ENCODE measurements at regions not wholly inside any gene's neighbourhood (a gene's known extent, or its start where the extent isn't known, plus 50 kb on each side); places are given as distances from the start of the nearest gene placed in this dataset.

DNA sequence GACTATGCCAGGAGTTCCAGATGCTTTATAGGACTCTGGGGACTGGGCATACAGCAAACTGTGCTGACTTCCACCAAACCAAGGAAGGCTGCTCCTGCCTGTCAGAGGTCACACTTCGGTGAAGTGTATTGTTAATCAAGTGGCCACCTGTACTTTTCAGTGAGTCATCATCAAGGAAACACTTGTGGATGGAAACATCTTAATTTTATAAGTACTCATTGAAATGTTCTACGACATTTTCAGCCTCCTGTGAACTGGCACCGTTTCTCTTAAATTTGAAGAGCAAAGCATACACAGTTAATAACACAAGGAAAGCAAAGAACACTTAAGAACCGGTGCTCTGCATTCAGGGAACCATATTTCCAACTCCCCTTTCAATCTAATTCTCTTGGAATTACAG, 801.7 kb upstream of the DPPA4 start:
- DNase-seq: no peak

DNA sequence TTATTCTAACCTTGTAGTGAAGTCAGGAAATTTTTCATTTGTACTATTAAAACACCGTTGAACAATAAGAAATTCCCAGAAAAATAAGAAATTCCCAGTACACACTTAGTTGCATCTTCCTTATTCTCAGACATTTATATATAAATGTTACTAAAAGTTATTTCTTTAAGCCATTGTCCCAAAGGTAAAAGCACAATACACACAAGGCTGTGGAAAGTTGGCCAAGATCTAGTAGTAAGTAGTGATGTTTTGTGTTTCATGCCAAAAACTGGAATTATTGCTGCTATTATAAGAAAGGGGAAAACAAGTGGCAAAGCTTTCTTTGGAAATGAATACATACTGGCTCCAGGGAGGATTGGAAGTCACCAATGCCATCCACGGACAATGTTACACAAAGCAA, 802.5 kb upstream of the DPPA4 start:
- no peak for DNase-seq

DNA sequence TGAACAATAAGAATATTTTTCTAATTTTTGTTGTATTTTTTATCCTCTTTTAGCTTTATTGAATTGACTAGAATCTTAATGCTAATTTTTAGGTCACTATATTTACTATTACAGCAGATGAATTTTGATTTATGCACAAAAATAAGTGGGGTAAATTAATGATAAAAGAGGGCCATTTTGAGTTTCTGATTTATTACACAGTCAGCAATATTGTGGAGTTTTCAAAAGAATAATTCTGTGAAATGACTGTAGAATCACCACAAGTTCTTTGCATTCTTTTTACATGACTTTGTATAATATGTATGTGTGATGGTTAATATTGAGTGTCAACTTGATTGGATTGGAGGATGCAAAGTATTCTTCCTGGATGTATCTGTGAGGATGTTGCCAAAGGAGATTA, 812.4 kb upstream of the DPPA4 start:
- DNase-seq: no peak

DNA sequence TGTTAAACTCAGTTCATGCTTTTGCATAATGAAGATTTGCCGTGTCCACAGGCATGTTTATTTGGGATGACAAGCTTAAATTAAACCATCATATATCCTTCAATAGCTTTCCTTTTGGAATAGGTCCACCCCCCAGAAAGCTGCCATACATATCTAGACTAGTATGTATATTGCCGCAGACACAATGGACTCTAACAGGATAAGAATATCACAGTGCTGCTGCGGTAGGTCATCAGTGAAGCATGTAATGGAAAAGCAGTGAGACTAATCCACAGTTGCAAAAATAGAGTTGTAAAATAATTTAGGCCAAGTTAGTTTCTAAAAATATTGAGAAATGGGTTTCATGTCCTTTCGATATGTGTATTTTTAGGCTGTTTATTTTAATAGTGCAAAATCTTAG, 819.9 kb upstream of the DPPA4 start:
- no peak for DNase-seq

DNA sequence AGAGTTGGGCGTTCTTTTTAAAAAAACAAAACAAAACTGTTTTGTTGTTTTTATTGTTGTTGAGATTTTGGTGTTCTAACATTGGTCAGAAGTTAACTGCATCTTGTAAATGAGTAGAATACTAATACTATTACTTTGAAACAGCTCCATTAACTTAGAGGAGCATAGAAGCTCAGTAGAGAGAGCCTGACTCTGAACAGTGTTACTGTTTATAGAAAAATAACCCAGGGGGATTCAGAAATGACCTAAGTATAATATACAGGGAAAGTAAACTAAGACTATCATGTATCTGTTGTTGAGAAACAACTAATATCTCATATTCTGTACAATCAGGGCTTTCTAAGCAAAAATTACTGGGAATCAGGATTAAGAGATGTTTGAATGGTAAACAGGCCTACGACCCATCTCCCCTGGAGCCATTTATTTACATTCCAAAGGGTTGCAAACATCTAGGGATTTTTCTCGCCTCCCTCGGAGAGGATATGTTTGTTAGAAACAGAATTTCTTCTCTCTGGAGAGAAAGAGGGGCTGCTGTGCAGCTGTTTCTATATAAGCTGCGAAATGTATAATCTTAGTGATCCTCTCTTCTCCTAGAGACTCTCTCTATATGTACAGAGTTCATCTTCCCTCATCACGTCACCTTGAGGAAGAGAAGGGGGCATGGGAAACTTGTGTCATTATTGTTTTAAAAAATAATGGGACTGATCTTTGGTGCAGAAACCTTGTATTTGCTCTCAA, 827.5 kb upstream of the DPPA4 start:
- DNase-seq: no peak

DNA sequence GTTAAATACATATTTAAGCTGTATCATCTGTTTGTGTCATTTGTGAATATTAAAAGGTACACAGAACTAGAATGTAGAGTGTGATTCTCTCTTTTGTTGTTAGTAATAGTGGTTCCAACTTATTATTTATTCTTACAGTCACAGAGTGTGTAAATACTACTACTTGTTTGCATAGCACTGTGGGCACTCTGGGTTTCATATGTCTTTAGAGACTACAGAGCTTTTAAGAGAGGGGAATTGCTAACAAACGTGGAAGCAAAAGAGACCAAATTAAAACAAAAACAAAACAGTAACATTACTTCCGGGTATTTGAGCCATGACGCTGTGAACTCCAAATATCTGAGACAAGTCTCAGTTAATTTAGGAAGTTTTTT, 828.0 kb upstream of the DPPA4 start:
- DNase-seq: no peak

DNA sequence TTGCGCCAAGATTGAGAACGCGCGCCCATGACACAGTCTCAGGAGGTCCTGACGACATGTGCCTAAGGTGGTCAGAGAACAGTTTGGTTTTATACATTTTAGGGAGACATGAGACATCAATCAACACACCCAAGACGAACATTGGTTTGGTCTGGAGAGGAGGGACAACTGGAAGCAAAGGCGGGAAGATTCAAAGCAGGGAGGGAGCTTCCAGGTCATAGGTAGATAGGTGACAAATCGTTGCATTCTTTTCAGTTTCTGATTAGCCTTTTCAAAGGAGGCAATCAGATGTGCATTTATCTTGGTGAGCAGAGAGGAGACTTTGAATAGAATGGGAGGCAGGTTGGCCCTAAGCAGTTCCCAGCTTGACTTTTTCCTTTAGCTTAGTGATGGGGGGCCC, 828.4 kb upstream of the DPPA4 start:
- no peak for DNase-seq

DNA sequence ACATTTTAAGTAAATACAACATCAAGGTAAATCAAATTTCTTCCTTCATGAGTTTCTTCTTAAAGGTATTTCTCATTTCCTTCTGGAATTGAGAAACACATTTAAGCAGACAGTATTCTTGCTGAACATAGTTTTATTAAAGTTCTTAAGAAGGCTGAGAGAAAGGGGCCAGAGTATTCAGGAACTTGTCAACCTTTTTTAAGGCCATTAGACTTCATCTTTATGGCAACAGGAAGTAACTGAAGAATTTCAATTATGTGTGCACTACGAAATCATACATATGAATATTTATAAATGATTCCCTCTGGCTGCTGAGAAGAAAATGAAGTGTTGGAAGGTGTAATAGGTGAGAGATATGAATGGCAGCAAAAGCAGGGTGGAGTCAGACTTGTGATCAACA, 829.4 kb upstream of the DPPA4 start:
- no peak for DNase-seq

DNA sequence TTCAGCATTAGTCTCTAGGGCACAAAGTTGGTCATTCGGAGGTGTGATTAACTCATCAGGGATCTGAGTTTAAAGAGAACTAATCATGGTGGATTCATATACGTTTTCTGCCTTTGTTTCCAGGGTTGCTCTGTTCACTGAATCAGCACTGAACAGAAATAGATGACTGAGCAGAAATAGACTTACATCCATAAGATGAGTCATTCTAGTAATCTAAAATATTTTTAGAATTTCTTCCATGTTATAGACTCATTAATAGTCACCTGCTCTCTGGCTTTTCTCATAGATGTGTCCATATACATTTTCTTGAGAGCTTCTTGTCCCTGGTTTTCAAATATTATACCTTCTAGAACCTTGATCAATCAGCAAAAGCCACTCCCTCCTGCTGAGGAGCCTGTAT, 837.6 kb upstream of the DPPA4 start:
- no peak for DNase-seq

DNA sequence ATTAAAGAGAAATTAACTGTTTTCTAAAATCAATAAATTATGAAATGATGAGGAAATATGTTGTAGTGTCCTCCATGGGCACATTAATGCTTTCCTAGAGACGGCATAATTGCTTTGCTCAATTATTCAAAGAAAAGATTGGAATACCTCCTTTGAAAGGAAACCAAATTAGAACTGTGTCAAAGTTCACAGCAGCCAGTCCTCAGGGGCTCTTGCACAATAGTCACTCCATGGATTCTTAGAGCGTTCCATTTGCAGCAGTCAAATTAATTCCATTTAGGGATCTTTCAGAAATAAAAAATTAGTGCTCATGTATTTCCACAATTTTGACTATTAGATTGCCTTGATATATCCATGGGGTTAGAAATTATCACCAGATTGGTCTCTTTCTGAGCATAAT, 841.6 kb upstream of the DPPA4 start:
- no peak for DNase-seq

DNA sequence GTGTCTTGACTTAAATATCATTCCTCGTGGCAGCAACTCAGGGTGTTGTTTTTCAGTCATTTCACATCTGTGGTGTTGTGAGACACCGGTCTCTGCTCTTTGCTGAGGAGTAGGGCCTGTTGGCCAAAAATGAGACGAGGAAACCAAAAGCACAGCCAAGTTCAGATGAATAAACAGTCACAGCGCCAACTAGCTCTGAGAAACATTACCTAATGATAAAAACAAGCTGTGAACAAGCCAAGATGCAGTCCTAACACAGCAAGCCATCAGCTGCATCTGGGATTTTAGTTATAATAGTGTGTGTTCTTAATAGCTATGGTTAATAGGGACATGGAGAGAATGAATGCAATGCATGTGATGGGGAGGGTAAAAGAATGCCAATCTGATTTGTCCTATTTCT, 843.4 kb upstream of the DPPA4 start:
- DNase-seq: no peak

DNA sequence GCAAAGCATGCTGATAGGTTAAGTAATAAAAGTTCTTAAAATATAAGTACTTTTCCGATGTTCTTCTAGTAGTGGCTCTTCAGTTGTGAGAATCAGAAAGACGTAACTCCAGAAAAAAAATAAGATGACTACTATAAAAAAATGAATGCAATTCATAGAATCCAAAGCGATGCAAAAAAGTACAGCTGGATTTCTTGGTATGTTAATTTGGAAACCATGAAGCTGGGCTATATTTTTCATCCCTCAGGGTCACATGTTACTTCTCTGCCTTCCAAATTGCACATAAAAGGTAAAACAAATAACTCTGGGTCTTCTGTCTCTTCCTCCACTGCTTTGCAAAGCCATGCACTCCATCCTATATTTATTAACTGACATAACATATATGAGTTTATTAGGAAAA, 843.9 kb upstream of the DPPA4 start:
- no peak for DNase-seq

DNA sequence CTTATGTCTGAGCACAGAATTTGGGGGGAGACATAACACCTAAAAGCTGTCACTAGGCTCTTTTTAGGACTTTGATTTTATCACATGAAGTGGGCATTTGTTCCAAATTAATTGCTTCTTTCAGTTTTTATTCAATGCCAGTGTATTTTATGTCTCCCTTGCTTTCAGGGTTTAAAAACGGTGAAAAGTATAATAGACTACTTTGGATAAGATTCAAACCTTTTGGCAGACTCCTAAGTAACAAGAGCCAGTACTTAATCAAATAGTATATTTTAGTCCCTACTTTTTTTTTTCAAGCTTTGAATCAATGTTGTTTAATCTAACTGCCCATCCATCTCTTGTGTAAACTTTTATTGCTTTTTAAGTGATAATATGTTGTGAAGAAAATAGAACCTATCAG, 847.2 kb upstream of the DPPA4 start:
- no peak for DNase-seq

DNA sequence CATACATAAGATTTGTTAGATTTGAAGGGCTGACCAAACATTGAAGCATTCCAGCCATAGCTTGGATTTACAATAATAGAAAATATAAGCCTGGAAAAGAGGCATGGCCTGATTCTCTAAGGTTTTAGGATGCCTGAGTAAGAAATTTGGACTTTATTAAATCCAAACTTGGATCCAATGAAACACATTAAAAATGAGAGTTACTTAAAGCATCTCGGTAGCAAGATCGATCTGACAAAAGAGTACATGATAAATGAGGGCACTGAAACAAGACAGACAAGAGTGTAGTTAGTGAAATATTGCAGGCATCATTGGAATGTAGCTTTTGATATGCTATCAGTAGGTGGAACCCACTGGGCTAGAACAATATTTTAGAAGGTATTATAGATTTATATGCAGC, 855.7 kb upstream of the DPPA4 start:
- DNase-seq: no peak

DNA sequence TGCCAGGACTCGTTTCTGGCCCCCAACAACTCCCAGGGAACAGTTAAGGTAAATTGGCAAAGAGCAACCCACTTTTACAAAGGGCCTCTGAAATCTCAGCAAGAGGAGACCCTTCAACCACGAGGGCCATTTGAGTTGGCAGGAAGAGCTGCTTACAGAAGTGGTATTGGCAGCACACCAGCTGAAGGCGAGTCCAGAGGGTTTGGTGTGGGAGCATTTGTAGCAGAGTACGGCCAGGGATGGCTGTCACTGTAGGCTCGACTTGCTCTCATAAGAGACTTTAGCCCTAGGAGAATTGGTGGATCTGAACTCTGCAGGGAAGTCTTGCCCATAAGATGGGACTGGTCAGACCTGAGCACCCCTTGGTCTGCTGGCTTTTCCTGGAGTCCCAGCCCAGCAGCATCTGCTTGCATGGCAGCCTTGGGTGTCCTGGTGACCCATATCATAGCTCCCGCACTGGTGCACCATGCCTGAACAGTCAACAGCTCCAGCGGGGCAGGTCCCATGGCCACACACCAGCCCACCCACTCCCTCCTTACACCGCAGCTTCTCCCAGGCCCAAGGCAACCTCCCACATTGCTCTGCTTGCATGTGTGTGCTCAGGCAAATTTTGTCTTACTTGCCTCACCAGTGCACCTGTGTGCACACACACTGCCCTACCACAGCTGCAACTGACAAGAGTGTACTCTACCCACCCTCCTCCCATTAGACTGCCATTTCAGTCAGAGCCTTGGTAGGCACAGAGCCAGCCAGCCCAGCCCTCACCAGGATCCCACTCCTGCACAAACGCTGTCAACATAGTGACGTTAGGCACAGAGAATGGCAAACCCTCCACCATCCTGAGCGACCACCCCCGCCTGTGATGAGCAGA, 861.6 kb upstream of the DPPA4 start:
- DNase-seq: no peak

DNA sequence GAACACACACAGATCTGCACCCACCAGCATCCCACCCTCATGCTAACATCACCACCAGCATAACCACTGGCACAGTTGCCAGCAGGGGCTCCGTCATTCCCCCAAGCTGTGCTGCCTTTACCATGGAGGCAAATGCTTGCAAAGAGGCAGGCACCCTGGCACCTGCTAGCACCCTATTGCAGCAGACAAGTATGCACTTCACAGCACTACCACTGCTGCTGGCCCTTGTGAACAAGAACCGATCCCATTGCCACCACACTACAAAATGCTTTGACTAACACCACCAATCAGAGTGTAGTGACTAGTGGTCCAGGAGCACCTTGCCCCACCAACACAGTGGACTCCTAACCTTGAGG, 862.2 kb upstream of the DPPA4 start:
- DNase-seq: no peak

DNA sequence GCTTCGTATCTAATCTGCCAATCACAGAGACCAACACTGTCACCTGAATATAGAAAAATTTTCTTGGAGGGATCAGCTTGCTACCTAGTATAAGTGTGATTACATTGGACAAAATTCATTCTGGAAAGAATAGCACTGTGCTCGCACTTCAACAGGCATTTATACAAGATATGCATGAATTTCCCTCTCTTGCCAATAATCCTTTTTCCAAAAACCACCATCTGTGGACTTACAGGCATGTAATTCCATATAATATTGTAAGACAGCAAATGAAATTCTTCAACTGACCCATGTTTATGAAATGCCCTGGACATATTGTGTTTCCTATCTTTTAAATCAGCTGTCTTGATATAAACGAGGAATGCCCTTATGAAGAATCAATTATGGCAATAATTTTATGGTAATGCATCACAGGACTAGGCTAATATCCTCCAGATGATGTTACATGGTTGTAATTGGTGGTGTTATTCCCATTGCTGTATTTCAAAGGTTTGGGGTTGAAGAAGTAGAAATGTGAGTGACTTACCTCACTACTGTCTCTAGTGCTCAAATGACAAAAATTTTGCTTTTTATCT, 861.4 kb upstream of the NECTIN3 start:
- DNase-seq: no peak

DNA sequence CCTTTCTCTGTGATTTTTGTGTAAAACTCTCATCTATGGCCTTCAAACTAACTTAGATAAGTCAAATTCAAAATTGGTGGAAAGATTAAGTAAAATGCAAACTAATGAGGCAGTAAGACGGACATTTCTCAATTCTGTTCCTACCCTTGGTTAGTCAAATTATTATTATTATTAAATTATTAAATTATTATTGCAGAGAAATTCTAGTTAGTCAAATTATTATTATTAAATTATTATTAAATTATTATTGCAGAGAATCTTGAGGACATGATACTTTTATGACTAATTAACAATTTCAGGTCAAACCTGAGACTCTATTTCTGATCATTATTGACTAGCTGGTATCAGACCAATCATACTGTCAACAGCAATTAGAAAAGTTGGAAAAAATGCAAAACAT, 845.0 kb upstream of the NECTIN3 start:
- no peak for DNase-seq

DNA sequence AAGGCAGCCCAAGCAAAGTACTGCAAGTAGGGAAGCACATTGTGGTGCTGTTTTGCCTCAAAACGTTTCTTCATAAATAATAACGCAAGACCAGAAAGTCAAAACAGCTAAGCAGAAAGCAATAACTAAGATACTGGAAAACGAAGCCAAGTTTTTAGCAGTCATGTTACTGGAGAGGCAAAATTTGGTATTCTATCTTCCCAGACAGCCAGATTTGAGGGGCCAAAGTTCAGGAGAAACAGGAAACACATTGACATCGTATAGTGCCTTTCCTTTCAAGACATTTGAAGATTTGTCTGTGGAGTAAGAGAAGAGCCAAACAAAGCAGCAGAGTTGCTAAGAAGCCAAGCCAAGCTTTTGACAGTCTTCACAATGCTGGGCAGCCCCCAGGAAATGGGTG, 843.6 kb upstream of the NECTIN3 start:
- no peak for DNase-seq

DNA sequence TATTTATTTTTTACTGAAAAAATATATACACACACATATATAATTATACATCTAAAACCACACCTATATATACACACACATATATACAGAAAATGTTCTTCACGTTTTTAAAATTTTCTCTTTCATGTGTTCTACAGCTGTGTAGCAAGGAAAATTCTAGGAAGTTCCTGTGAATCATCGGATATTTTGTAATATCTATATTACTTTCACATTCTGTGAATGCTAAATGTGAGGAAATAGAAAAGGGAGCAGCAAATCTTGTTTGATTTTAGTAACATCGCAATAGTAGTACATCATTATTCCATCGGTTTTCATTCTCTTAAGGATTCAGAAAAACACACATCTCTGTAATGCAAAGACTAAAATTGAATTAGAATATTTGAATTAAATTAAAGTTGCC, 836.8 kb upstream of the NECTIN3 start:
- DNase-seq: no peak

DNA sequence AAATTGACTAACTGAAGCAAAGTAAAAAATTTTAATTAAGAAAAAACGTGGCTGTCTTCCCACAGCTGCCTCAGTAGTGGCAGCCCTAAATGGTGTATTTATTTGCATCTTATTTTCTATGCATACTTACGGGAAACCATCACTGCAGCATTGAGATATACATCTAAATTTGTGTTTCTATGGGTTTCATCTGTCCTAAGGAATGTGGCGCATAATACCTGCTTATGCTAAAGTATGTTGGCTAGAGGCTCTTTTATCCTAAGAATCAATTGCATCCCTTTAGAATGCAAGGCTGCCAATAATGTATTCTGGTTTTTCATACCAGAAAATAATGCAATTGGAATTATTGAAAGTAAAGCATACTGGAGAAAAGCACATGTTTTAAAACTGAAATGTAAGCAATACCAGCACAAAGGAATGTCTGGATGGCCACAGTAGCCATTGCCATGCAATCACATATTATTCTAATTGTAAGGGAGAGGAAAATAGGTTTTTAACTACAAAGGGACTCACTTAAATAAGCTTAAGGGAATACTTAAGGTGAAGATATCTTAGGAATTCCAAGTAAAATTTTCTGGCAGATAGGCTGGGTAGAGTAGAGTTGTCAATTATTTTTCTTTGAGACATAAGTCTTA, 834.5 kb upstream of the NECTIN3 start:
- no peak for DNase-seq

DNA sequence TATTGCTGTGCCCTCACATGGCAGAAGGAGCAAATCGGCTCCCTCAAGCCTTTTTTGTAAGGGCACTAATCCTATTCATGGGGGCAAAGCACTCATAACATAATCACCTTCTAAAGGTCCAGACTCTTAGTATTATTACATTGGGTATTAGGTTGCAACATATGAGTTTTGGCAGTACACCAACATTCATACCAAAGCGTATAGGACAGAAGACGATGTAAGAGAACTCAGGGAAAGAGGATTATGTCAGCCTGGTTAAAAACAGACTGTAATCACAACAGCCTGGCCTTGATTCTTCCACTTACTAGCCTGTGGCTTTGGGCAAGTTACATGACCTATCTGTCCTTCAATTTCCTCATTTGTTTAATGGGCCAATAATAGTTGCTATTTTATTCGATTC, 828.5 kb upstream of the NECTIN3 start:
- DNase-seq: no peak

DNA sequence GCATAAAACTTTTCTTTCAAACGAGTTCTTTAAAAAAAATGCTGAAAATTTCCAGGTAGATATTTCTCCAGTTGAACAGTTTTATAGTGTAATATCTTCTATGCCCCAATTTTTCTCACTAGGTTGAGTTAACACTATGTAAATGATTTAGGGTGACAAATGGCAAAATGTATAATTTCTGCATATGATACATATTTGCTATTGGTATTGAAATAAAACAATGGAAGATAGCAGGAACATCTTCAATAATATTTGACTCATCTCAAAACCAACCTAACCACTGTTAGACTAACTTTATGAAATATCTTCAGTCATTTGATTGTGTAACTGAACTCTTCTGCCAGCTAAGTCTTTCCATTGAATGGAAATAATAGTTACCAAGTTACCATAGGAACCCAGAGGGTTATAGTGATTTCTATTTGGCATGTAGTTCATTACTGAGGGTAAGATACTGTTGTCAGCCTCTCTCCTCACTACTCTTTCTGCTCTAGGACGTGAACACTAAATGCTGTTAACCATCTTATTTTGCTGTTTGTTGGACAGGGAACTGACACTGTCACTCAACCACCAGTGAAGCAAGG, 824.7 kb upstream of the NECTIN3 start:
- DNase-seq: no peak

DNA sequence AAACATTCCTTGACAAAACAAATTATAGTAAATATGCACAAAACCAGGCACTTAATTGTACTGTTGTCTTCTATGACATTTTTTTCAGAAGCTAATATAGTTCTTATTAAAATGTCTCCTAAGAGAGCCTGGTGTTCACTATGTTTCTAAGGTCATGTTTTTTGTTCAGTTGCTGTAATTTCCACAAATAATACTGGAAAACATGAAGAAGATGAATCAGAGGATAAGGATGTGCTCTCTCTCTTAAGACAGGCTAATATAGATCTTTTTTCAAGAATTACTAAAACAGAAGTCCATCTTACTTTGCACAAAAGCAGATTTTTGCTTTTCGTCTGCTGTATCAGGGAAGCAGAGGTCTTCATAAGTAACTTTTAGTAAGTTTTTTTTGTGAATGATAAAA, 823.0 kb upstream of the NECTIN3 start:
- no peak for DNase-seq
